ENCODE measurements at regions not wholly inside any gene's neighbourhood (a gene's known extent, or its start where the extent isn't known, plus 50 kb on each side); places are given as distances from the start of the nearest gene placed in this dataset.
"Not testable (repeated sequence)": the region's sequence is repeated elsewhere in the genome, so short reads cannot be mapped to it uniquely, and the experiment has no call there.

DNA sequence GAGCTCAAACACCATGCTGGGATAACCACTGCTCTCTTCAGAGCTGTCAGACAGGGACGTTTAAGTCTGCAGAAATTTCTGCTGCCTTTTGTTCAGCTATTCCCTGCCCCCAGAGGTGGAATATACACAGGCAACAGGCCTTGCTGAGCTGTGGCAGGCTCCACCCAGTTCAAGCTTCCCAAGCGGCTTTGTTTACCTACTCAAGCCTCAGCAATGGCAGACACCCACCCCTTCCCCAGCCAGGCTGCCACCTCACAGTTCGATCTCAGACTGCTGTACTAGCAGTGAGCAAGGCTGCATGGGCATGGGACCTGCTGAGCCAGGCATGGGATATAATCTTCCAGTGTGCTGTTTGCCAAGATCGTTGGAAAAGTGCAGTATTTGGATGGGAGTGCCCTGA, 1220.5 kb downstream of the FLRT2 start:
- TF ChIP-seq CTCF (IDR thresholded peaks at IDR 0.05; ENCODE audit: low read depth, low read length, poor library complexity, severe bottlenecking); EZH2phosphoT487 (IDR thresholded peaks at IDR 0.05; ENCODE audit: borderline replicate concordance, low read length): not testable (repeated sequence)
